HG02981 (cell line): ENCODE measurements at regions not wholly inside any gene's neighbourhood (a gene's known extent, or its start where the extent isn't known, plus 50 kb on each side); places are given as distances from the start of the nearest gene placed in this dataset.

Source experiments
- ATAC-seq: cut with Tn5 transposase; IDR thresholded peaks from one replicate; pipeline ENCODE4 v1.9.1; 2021; ENCODE audit warnings: mild to moderate bottlenecking, moderate library complexity; ENCODE audit not compliant: unreplicated experiment

GRCh38 chr18:47550611-47551010, 299.2 kb upstream of the SKOR2 start:
- no peak for ATAC-seq

GRCh38 chr18:47549021-47549540, 297.6 kb upstream of the SKOR2 start:
- no peak for ATAC-seq

GRCh38 chr18:47547539-47548202, 296.2 kb upstream of the SKOR2 start:
- ATAC-seq: no peak

- no peak for ATAC-seq
These were observed 294.2 kb upstream of the SKOR2 start for GRCh38 chr18:47545613-47546012.

GRCh38 chr18:47543080-47543479, 291.6 kb upstream of the SKOR2 start:
- ATAC-seq: no peak

GRCh38 chr18:47542551-47542950, 291.1 kb upstream of the SKOR2 start:
- ATAC-seq: no peak

- ATAC-seq: no peak
These were observed 280.3 kb upstream of the SKOR2 start for GRCh38 chr18:47531717-47532116.

GRCh38 chr18:47530695-47531094, 279.2 kb upstream of the SKOR2 start:
- ATAC-seq: no peak

GRCh38 chr18:47528343-47528742, 276.9 kb upstream of the SKOR2 start:
- no peak for ATAC-seq

- no peak for ATAC-seq
These were observed 274.7 kb upstream of the SKOR2 start for GRCh38 chr18:47526147-47526546.

- ATAC-seq: no peak
These were observed 270.9 kb upstream of the SKOR2 start for GRCh38 chr18:47522359-47522758.

- ATAC-seq: no peak
These were observed 268.8 kb upstream of the SKOR2 start for GRCh38 chr18:47520263-47520662.

- no peak for ATAC-seq
These were observed 268.2 kb upstream of the SKOR2 start for GRCh38 chr18:47519706-47520105.

GRCh38 chr18:47519277-47519676, 267.8 kb upstream of the SKOR2 start:
- no peak for ATAC-seq

- ATAC-seq: no peak
These were observed 262.2 kb upstream of the SKOR2 start for GRCh38 chr18:47513614-47514013.

GRCh38 chr18:47512726-47513435, 261.4 kb upstream of the SKOR2 start:
- ATAC-seq: no peak

- ATAC-seq: no peak
These were observed 260.6 kb upstream of the SKOR2 start for GRCh38 chr18:47512056-47512455.

- ATAC-seq: no peak
These were observed 259.4 kb upstream of the SKOR2 start for GRCh38 chr18:47510831-47511230.

- no peak for ATAC-seq
These were observed 256.2 kb upstream of the SKOR2 start for GRCh38 chr18:47507651-47508050.

- ATAC-seq: no peak
These were observed 255.4 kb upstream of the SKOR2 start for GRCh38 chr18:47506897-47507296.

GRCh38 chr18:47501946-47502345, 250.5 kb upstream of the SKOR2 start:
- no peak for ATAC-seq

- ATAC-seq: no peak
These were observed 249.5 kb upstream of the SKOR2 start for GRCh38 chr18:47500930-47501329.
